Nephron (organoid): ENCODE measurements at regions not wholly inside any gene's neighbourhood (a gene's known extent, or its start where the extent isn't known, plus 50 kb on each side); places are given as distances from the start of the nearest gene placed in this dataset.

Source experiments
- H3K27ac Mint-ChIP-seq, 3 experiments: 2 replicates each; pipeline ENCODE4 v1.8.0; 2020; ENCODE audit warnings: mixed read lengths in 3 of 3, mild to moderate bottlenecking in 2 of 3, moderate library complexity in 1 of 3
- H3K27me3 Mint-ChIP-seq: 2 replicates; pipeline ENCODE4 v1.8.0; 2021; ENCODE audit warnings: low read depth, mild to moderate bottlenecking, moderate library complexity, mixed read lengths
- H3K36me3 Mint-ChIP-seq: 2 replicates; pipeline ENCODE4 v1.8.0; 2020; ENCODE audit warnings: low read depth, mixed read lengths
- H3K4me1 Mint-ChIP-seq: 2 replicates; pipeline ENCODE4 v1.8.0; 2020; ENCODE audit warnings: mixed read lengths
- H3K4me3 Mint-ChIP-seq, 3 experiments: 2 replicates each; pipeline ENCODE4 v1.8.0; 2020; ENCODE audit warnings: mild to moderate bottlenecking in 3 of 3, mixed read lengths in 3 of 3, moderate library complexity in 2 of 3
- H3K9me3 Mint-ChIP-seq: 2 replicates; pipeline ENCODE4 v1.8.0; 2020; ENCODE audit warnings: mixed read lengths
- CTCF ChIP-seq, 3 experiments: fragments of 200-600 bp; sonication (generic); IDR thresholded peaks; one replicate each; pipeline ENCODE4 v1.5.0; 2021; ENCODE audit warnings: antibody characterized with exemption in 3 of 3; ENCODE audit not compliant: unreplicated experiment in 3 of 3

GRCh38 chr13:74929436-74929835 is 552.5 kb downstream of the TBC1D4 start:
- Mint-ChIP-seq H3K36me3 (no peaks in the 10 kb centered on the region), H3K4me3 (no peak overlapping the region), H3K27ac (no peak overlapping the region), H3K4me1 (no peaks in the 10 kb centered on the region), H3K27me3 (no peaks in the 10 kb centered on the region), H3K9me3 (peaks cover 15% of the 10 kb centered on the region)
- TF ChIP-seq CTCF (IDR thresholded peaks at IDR 0.05; ENCODE audit: unreplicated experiment in 3 of 3), result no peak

GRCh38 chr13:74927823-74928222 is 554.1 kb downstream of the TBC1D4 start:
- no peaks in the 10 kb centered on the region for H3K27me3 Mint-ChIP-seq
- no peak overlapping the region for H3K27ac Mint-ChIP-seq
- no peak overlapping the region for H3K4me3 Mint-ChIP-seq
- TF ChIP-seq CTCF (IDR thresholded peaks at IDR 0.05; ENCODE audit: unreplicated experiment in 3 of 3), result no peak
- H3K36me3 Mint-ChIP-seq, result no peaks in the 10 kb centered on the region
- peaks cover 21% of the 10 kb centered on the region for H3K9me3 Mint-ChIP-seq
- H3K4me1 Mint-ChIP-seq, result no peaks in the 10 kb centered on the region

GRCh38 chr13:74922963-74923362 is 559.0 kb downstream of the TBC1D4 start:
- Mint-ChIP-seq H3K9me3 (peaks cover 22% of the 10 kb centered on the region), H3K4me1 (no peaks in the 10 kb centered on the region)
- TF ChIP-seq CTCF (IDR thresholded peaks at IDR 0.05; ENCODE audit: unreplicated experiment in 3 of 3), result no peak

GRCh38 chr13:74921326-74921725 is 560.6 kb downstream of the TBC1D4 start:
- TF ChIP-seq CTCF (IDR thresholded peaks at IDR 0.05; ENCODE audit: unreplicated experiment in 3 of 3), result no peak
- Mint-ChIP-seq H3K27me3 (no peaks in the 10 kb centered on the region), H3K27ac (no peak overlapping the region), H3K9me3 (peaks cover 20% of the 10 kb centered on the region), H3K4me3 (no peak overlapping the region), H3K4me1 (no peaks in the 10 kb centered on the region), H3K36me3 (no peaks in the 10 kb centered on the region)

More at GRCh38 chr13:74922963-74923362, 559.0 kb downstream of the TBC1D4 start:
- Mint-ChIP-seq H3K27me3 (no peaks in the 10 kb centered on the region), H3K27ac (no peak overlapping the region), H3K36me3 (no peaks in the 10 kb centered on the region), H3K4me3 (no peak overlapping the region)

- Mint-ChIP-seq H3K36me3 (no peaks in the 10 kb centered on the region), H3K4me3 (no peak overlapping the region), H3K9me3 (peaks cover 18% of the 10 kb centered on the region), H3K27ac (no peak overlapping the region), H3K27me3 (no peaks in the 10 kb centered on the region), H3K4me1 (no peaks in the 10 kb centered on the region)
- no peak for TF ChIP-seq CTCF (IDR thresholded peaks at IDR 0.05; ENCODE audit: unreplicated experiment in 3 of 3)
These were observed 561.0 kb downstream of the TBC1D4 start for GRCh38 chr13:74920920-74921319.

GRCh38 chr13:74920361-74920760 is 561.6 kb downstream of the TBC1D4 start:
- no peak for TF ChIP-seq CTCF (IDR thresholded peaks at IDR 0.05; ENCODE audit: unreplicated experiment in 3 of 3)
- H3K4me1 Mint-ChIP-seq, result no peaks in the 10 kb centered on the region
- no peaks in the 10 kb centered on the region for H3K27me3 Mint-ChIP-seq
- no peak overlapping the region for H3K4me3 Mint-ChIP-seq
- no peak overlapping the region for H3K27ac Mint-ChIP-seq
- peaks cover 17% of the 10 kb centered on the region for H3K9me3 Mint-ChIP-seq
- H3K36me3 Mint-ChIP-seq, result no peaks in the 10 kb centered on the region
